ENCODE measurements at regions not wholly inside any gene's neighbourhood (a gene's known extent, or its start where the extent isn't known, plus 50 kb on each side); places are given as distances from the start of the nearest gene placed in this dataset.
"Not testable (repeated sequence)": the region's sequence is repeated elsewhere in the genome, so short reads cannot be mapped to it uniquely, and the experiment has no call there.

- DNase-seq (ENCODE audit: low spot score), result no peak
- H3K9me2 ChIP-seq (ENCODE audit: insufficient read depth, low read length), result no peaks in the 10 kb centered on the region
- no peaks in the 10 kb centered on the region for H3K9me3 ChIP-seq (ENCODE audit: low read length)
- no peak overlapping the region for H2AFZ ChIP-seq (ENCODE audit: low read length)
- CTCF ChIA-PET (ENCODE audit: unreplicated experiment), result no interaction called here
- no peak overlapping the region for H3K27ac ChIP-seq (ENCODE audit: low read depth, low read length, poor library complexity, severe bottlenecking)
- intact Hi-C loops (cut with micrococcal nuclease; ENCODE audit: unreplicated experiment), result no loop called here
- no peak overlapping the region for H3K4me3 ChIP-seq (ENCODE audit: low read depth, low read length, poor library complexity, severe bottlenecking)
- no peak overlapping the region for H3K4me2 ChIP-seq (ENCODE audit: low read length)
- POLR2A ChIA-PET, result interaction anchor here (0.6 kb wide), 1 partner anchor 946 kb away, joined by 6 read pairs; no protein-coding TSS in a partner anchor
- no peaks in the 10 kb centered on the region for H3K4me1 ChIP-seq (ENCODE audit: insufficient read depth, low read length, poor library complexity, severe bottlenecking)
- no peaks in the 10 kb centered on the region for H3K36me3 ChIP-seq (ENCODE audit: insufficient read depth, low read length)
- H4K20me1 ChIP-seq (ENCODE audit: insufficient read depth, low read length), result no peaks in the 10 kb centered on the region
- H3K79me2 ChIP-seq (ENCODE audit: insufficient read depth, low read depth, low read length), result no peaks in the 10 kb centered on the region
- TF ChIP-seq CTCF (conservative IDR thresholded peaks at IDR 0.05; ENCODE audit: low read length) (no peak), EZH2phosphoT487 (IDR thresholded peaks at IDR 0.05; ENCODE audit: borderline replicate concordance, low read depth, low read length) (no peak)
- BruUV-seq (replicated peaks), result no TSS peak
These were observed 97.8 kb upstream of the ZBED5 start for GRCh38 chr11:10955616-10956015.

DNA sequence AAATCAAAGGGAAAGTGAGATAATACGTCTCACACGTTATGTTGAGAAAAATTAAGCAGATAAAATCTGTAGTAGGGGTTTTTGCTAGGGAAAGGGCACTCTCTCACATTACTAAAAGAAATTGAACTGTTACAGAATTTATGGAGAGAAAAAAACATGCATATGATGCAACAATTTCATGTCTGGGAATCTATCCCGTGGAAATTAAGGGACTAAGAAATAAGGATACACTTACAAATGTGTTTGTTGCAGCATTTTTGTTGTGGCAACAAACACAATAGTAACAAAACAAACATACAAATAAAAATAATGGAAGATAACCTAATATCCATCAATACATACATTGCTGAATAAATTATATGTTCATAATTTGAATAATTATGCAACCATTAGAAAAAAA, 96.3 kb upstream of the ZBED5 start:
- no peak for TF ChIP-seq EZH2phosphoT487 (IDR thresholded peaks at IDR 0.05; ENCODE audit: borderline replicate concordance, low read depth, low read length)
- no TSS peak for BruUV-seq (replicated peaks)
- Histone ChIP-seq H3K4me3 (ENCODE audit: low read depth, low read length, poor library complexity, severe bottlenecking) (no peak overlapping the region), H2AFZ (ENCODE audit: low read length) (no peak overlapping the region), H3K36me3 (ENCODE audit: insufficient read depth, low read length) (no peaks in the 10 kb centered on the region), H3K9me3 (ENCODE audit: low read length) (no peaks in the 10 kb centered on the region), H3K27ac (ENCODE audit: low read depth, low read length, poor library complexity, severe bottlenecking) (no peak overlapping the region), H3K79me2 (ENCODE audit: insufficient read depth, low read depth, low read length) (no peaks in the 10 kb centered on the region), H4K20me1 (ENCODE audit: insufficient read depth, low read length) (no peaks in the 10 kb centered on the region), H3K4me1 (ENCODE audit: insufficient read depth, low read length, poor library complexity, severe bottlenecking) (no peaks in the 10 kb centered on the region), H3K9me2 (ENCODE audit: insufficient read depth, low read length) (no peaks in the 10 kb centered on the region), H3K4me2 (ENCODE audit: low read length) (no peak overlapping the region)
- no peak for DNase-seq (ENCODE audit: low spot score)
- intact Hi-C loops (cut with micrococcal nuclease; ENCODE audit: unreplicated experiment), result no loop called here
- ChIA-PET POLR2A (no interaction called here), CTCF (ENCODE audit: unreplicated experiment) (no interaction called here)

DNA sequence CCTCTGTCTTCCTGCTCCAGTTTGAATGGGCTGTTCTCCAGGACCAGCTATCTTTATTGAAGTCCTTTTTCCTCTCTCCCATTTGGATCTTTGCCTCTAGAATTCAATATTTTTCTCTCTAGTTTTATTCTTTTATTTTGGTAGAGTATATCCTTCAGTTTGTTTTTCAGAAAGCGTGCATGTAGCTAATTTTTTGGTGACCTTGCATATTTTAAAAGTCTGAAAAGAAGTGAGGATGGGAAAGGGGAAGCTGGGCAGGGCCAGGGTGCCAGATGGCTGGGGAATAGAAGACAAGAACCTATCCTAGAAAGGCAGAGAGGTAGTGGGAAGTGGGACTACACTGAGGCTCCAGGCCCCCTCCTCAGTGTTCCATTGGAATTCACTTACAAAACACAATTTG, 95.0 kb upstream of the ZBED5 start:
- intact Hi-C loops (cut with micrococcal nuclease; ENCODE audit: unreplicated experiment), result no loop called here
- H4K20me1 ChIP-seq (ENCODE audit: insufficient read depth, low read length), result no peaks in the 10 kb centered on the region
- H3K4me1 ChIP-seq (ENCODE audit: insufficient read depth, low read length, poor library complexity, severe bottlenecking), result no peaks in the 10 kb centered on the region
- no peak overlapping the region for H3K27ac ChIP-seq (ENCODE audit: low read depth, low read length, poor library complexity, severe bottlenecking)
- no peak overlapping the region for H3K4me3 ChIP-seq (ENCODE audit: low read depth, low read length, poor library complexity, severe bottlenecking)
- ChIA-PET CTCF (ENCODE audit: unreplicated experiment) (no interaction called here), POLR2A (no interaction called here)
- no peak overlapping the region for H2AFZ ChIP-seq (ENCODE audit: low read length)
- no peaks in the 10 kb centered on the region for H3K79me2 ChIP-seq (ENCODE audit: insufficient read depth, low read depth, low read length)
- no peak overlapping the region for H3K4me2 ChIP-seq (ENCODE audit: low read length)
- no peak for DNase-seq (ENCODE audit: low spot score)
- BruUV-seq (replicated peaks), result no TSS peak
- no peaks in the 10 kb centered on the region for H3K36me3 ChIP-seq (ENCODE audit: insufficient read depth, low read length)
- no peaks in the 10 kb centered on the region for H3K9me3 ChIP-seq (ENCODE audit: low read length)
- no peaks in the 10 kb centered on the region for H3K9me2 ChIP-seq (ENCODE audit: insufficient read depth, low read length)
- TF ChIP-seq CTCF (conservative IDR thresholded peaks at IDR 0.05; ENCODE audit: low read length), result no peak
- TF ChIP-seq EZH2phosphoT487 (IDR thresholded peaks at IDR 0.05; ENCODE audit: borderline replicate concordance, low read depth, low read length), result no peak

DNA sequence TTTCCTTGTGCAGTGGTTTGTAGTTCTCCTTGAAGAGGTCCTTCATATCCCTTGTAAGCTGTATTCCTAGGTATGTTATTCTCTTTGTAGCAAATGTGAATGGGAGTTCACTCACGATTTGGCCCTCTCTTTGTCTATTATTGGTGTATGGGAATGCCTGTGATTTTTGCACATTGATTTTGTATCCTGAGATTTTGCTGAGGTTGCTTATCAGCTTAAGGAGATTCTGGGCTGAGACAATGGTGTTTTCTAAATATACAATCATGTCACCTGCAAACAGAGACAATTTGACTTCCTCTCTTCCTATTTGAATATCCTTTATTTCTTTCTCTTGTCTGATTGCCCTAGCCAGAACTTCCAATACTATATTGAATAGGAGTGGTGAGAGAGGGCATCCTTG, 90.1 kb upstream of the ZBED5 start:
- CTCF ChIA-PET (ENCODE audit: unreplicated experiment), result not testable (repeated sequence)

More for the DNA sequence above, 90.1 kb upstream of the ZBED5 start:
- intact Hi-C loops (cut with micrococcal nuclease; ENCODE audit: unreplicated experiment); H3K27ac ChIP-seq (ENCODE audit: low read depth, low read length, poor library complexity, severe bottlenecking); H2AFZ ChIP-seq (ENCODE audit: low read length); H3K4me1 ChIP-seq (ENCODE audit: insufficient read depth, low read length, poor library complexity, severe bottlenecking); H3K36me3 ChIP-seq (ENCODE audit: insufficient read depth, low read length); H3K9me2 ChIP-seq (ENCODE audit: insufficient read depth, low read length); H3K9me3 ChIP-seq (ENCODE audit: low read length); DNase-seq (ENCODE audit: low spot score); BruUV-seq (replicated peaks); H3K4me3 ChIP-seq (ENCODE audit: low read depth, low read length, poor library complexity, severe bottlenecking); H3K79me2 ChIP-seq (ENCODE audit: insufficient read depth, low read depth, low read length); H3K4me2 ChIP-seq (ENCODE audit: low read length); H4K20me1 ChIP-seq (ENCODE audit: insufficient read depth, low read length): not testable (repeated sequence)
- POLR2A ChIA-PET, result interaction anchor here (0.6 kb wide), 1 partner anchor 14 kb away, joined by 4 read pairs; no protein-coding TSS in a partner anchor

Measured in OCI-LY7 (cell line).